ENCODE measurements at regions not wholly inside any gene's neighbourhood (a gene's known extent, or its start where the extent isn't known, plus 50 kb on each side); places are given as distances from the start of the nearest gene placed in this dataset.

DNA sequence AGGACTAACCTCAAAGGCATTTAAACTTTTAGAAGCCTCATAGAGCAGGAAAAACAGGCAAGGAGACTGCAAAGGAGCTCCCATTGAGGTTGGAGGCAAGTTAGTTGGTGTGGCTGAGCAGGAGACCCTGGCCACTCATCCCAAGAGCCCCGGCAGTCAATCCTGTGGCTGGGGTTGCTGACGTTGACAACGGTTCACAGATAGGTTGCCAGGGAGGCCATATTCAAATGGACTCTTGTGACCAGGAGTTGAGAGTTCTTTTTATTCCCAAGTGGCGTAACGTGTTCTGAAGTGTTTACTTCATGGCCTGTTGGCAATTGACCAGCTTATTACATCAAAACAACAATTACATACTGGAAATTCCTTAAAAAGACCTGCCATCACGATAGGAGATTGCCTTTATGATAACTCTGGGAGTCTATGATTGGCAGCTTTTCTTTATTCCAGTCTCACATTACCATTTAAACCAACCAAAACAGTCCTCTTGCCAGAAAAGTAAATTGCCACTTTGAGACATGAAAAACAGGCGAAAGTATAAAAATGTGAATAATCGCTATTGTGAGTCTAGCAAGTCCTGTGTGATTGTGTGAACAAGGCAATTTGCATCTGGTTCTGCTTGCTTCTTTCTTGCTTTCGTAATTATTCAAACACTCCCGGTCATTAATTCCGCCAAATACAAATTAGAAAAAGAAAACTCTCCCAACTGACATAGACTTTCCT lies 394.9 kb downstream of the MED10 start:
- Histone ChIP-seq H3K4me3 (ENCODE audit: low read length) (no peak overlapping the region), H3K4me1 (ENCODE audit: control insufficient read depth, insufficient read depth, low read length) (no peaks in the 10 kb centered on the region), H3K27me3 (ENCODE audit: control insufficient read depth, insufficient read depth, low read length) (no peaks in the 10 kb centered on the region), H3K36me3 (ENCODE audit: control insufficient read depth, insufficient read depth, low read length) (no peaks in the 10 kb centered on the region), H3K9me3 (ENCODE audit: control insufficient read depth, low read depth, low read length) (no peaks in the 10 kb centered on the region), H3K27ac (ENCODE audit: low read length) (no peak overlapping the region)
- 94% methylated on average over 3 of the region's 11 CpGs for WGBS (ENCODE audit: insufficient coverage, low lambda C conversion rate)
- no peak for DNase-seq

DNA sequence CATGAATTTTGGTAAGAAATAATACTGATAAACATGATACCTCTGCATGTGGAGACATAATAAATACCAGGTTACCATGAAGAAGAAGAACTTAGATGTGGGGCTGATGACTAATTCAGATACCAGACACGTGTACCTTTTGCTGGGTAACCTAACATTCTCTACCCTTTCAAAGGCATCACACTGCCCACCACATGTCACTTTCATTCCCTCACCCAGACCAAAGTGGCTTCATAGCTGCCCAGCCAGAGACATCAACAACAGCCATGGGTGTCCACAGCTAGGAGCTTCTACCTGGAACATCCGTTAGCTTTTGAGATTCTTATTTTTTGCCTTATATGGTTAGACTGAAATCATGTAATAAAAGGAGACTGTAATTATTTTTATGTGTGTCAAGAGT lies 396.8 kb downstream of the MED10 start:
- no peak overlapping the region for H3K27ac ChIP-seq (ENCODE audit: low read length)
- no CpG with 5 or more reads among the region's 2 CpGs for WGBS (ENCODE audit: insufficient coverage, low lambda C conversion rate)
- no peaks in the 10 kb centered on the region for H3K36me3 ChIP-seq (ENCODE audit: control insufficient read depth, insufficient read depth, low read length)
- no peak overlapping the region for H3K4me3 ChIP-seq (ENCODE audit: low read length)
- no peaks in the 10 kb centered on the region for H3K27me3 ChIP-seq (ENCODE audit: control insufficient read depth, insufficient read depth, low read length)
- DNase-seq = no peak
- H3K9me3 ChIP-seq (ENCODE audit: control insufficient read depth, low read depth, low read length) = no peaks in the 10 kb centered on the region
- H3K4me1 ChIP-seq (ENCODE audit: control insufficient read depth, insufficient read depth, low read length) = no peaks in the 10 kb centered on the region

DNA sequence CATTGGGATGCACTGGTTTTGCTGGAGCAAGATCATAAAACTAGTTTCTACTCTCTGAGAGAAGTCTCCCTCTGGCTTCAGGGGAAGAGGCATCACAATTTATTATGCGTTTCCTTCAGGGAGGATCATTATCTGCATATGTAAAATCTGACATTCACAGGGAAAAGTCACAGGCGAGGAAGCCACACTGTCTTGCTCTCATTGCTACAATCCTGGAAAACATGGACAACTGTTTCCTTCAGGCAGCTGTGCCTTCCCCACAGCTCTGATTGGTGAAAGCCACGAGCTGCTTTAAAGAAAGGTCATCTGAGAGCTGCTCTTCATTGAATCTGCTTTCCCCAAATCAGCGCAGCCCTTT lies 397.8 kb downstream of the MED10 start:
- Histone ChIP-seq H3K36me3 (ENCODE audit: control insufficient read depth, insufficient read depth, low read length) (no peaks in the 10 kb centered on the region), H3K27me3 (ENCODE audit: control insufficient read depth, insufficient read depth, low read length) (no peaks in the 10 kb centered on the region), H3K4me3 (ENCODE audit: low read length) (no peak overlapping the region), H3K4me1 (ENCODE audit: control insufficient read depth, insufficient read depth, low read length) (no peaks in the 10 kb centered on the region), H3K9me3 (ENCODE audit: control insufficient read depth, low read depth, low read length) (no peaks in the 10 kb centered on the region), H3K27ac (ENCODE audit: low read length) (no peak overlapping the region)
- WGBS (ENCODE audit: insufficient coverage, low lambda C conversion rate) = no CpG with 5 or more reads among the region's 4 CpGs
- no peak for DNase-seq

DNA sequence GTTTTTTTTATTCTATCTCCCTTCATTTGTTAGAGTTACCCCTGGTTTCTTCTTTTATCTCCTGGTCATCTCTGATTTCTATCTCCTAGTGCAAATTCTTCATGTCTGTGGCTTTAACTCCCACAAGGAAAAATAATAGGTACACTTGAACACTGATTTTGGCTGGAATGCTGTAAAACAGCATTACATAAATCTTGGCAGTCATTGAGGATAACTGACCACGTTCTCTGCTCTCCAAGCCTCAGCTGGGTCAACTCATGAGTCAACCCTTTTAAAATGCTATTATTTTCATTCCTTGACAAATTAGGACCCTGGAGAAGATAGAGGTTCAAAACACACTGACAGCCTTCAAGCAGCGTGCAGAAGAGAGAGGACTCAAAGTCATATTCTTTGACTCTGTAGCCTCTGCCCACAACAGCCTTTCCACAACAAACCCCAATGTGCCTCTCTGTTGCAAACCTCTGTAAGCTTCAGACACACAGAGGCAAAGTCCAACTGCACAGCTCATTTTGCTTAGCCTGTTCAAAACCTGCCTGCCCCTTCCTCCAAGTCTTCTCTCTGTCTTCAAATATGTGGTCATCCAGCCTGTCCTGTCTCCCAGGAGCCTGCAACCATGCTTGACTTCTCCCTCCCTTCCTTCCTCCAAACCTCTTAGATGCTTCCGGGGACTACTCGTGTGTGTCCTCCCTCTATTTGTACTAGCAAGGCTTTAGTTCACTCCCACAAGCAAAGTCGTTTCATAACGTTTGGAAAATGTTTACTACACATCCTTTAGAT lies 398.4 kb downstream of the MED10 start:
- Histone ChIP-seq H3K9me3 (ENCODE audit: control insufficient read depth, low read depth, low read length) (no peaks in the 10 kb centered on the region), H3K4me3 (ENCODE audit: low read length) (no peak overlapping the region), H3K4me1 (ENCODE audit: control insufficient read depth, insufficient read depth, low read length) (no peaks in the 10 kb centered on the region), H3K36me3 (ENCODE audit: control insufficient read depth, insufficient read depth, low read length) (no peaks in the 10 kb centered on the region), H3K27ac (ENCODE audit: low read length) (no peak overlapping the region), H3K27me3 (ENCODE audit: control insufficient read depth, insufficient read depth, low read length) (no peaks in the 10 kb centered on the region)
- DNase-seq = no peak
- 81% methylated on average over 2 of the region's 6 CpGs for WGBS (ENCODE audit: insufficient coverage, low lambda C conversion rate)

- no peaks in the 10 kb centered on the region for H3K9me3 ChIP-seq (ENCODE audit: control insufficient read depth, low read depth, low read length)
- WGBS (ENCODE audit: insufficient coverage, low lambda C conversion rate) = 100% methylated on average over 2 of the region's 3 CpGs
- no peaks in the 10 kb centered on the region for H3K27me3 ChIP-seq (ENCODE audit: control insufficient read depth, insufficient read depth, low read length)
- no peak overlapping the region for H3K4me3 ChIP-seq (ENCODE audit: low read length)
- no peak overlapping the region for H3K27ac ChIP-seq (ENCODE audit: low read length)
- no peak for DNase-seq
- no peaks in the 10 kb centered on the region for H3K4me1 ChIP-seq (ENCODE audit: control insufficient read depth, insufficient read depth, low read length)
- no peaks in the 10 kb centered on the region for H3K36me3 ChIP-seq (ENCODE audit: control insufficient read depth, insufficient read depth, low read length)
Measured at GRCh38 chr5:5979377-5979760, 399.0 kb downstream of the MED10 start.

DNA sequence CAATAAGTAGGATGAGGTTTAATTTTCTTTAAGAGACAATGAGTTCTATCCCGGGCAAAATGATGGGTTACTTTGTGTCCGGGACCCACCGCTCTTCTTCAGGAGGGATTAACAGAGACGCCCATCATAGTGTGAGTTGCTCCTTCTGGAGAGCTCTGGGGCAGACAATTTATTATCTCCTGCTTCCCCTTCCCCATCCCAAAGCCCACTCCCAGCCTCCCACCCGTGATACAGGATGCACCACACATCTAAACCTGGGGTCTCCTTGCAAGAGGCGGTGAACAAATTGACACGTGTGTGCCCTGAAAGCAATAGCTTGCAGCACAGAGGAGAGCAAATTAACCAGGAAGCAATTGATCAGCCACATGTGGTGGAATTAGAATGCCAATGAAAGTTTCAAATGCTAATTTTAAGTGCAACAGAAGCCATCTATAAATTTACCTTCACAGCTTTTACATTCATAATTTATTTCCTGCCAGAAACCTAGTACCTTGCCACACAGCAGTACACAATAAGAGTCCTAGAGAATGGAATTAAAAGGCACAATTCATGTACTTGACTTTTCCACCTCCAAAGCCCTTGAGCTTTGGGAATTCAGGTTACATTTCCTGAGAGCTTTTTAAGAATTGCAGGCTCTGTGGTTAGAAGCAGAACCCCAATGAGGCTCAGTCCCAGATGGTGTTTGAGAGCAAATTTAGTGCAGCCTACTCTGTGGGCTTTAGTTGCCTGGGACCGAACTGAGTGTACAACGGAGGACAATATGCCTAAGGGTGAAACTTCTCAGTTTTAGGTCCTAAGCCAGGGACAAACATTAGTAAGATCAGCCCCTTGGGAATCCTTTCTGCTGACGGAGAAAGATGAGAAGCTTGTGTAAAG lies 399.6 kb downstream of the MED10 start:
- WGBS (ENCODE audit: insufficient coverage, low lambda C conversion rate) = no CpG with 5 or more reads among the region's 10 CpGs
- Histone ChIP-seq H3K4me1 (ENCODE audit: control insufficient read depth, insufficient read depth, low read length) (no peaks in the 10 kb centered on the region), H3K4me3 (ENCODE audit: low read length) (no peak overlapping the region), H3K36me3 (ENCODE audit: control insufficient read depth, insufficient read depth, low read length) (no peaks in the 10 kb centered on the region), H3K27me3 (ENCODE audit: control insufficient read depth, insufficient read depth, low read length) (no peaks in the 10 kb centered on the region), H3K9me3 (ENCODE audit: control insufficient read depth, low read depth, low read length) (no peaks in the 10 kb centered on the region), H3K27ac (ENCODE audit: low read length) (no peak overlapping the region)
- no peak for DNase-seq

- Histone ChIP-seq H3K36me3 (ENCODE audit: control insufficient read depth, insufficient read depth, low read length) (no peaks in the 10 kb centered on the region), H3K9me3 (ENCODE audit: control insufficient read depth, low read depth, low read length) (no peaks in the 10 kb centered on the region), H3K27ac (ENCODE audit: low read length) (no peak overlapping the region), H3K4me1 (ENCODE audit: control insufficient read depth, insufficient read depth, low read length) (no peaks in the 10 kb centered on the region), H3K4me3 (ENCODE audit: low read length) (no peak overlapping the region), H3K27me3 (ENCODE audit: control insufficient read depth, insufficient read depth, low read length) (no peaks in the 10 kb centered on the region)
- no peak for DNase-seq
- WGBS (ENCODE audit: insufficient coverage, low lambda C conversion rate) = no CpG with 5 or more reads among the region's 5 CpGs
Measured at GRCh38 chr5:5971203-5971602, 407.1 kb downstream of the MED10 start.

- DNase-seq = no peak
- Histone ChIP-seq H3K4me3 (ENCODE audit: low read length) (no peak overlapping the region), H3K27ac (ENCODE audit: low read length) (no peak overlapping the region), H3K9me3 (ENCODE audit: control insufficient read depth, low read depth, low read length) (no peaks in the 10 kb centered on the region), H3K4me1 (ENCODE audit: control insufficient read depth, insufficient read depth, low read length) (no peaks in the 10 kb centered on the region), H3K36me3 (ENCODE audit: control insufficient read depth, insufficient read depth, low read length) (no peaks in the 10 kb centered on the region), H3K27me3 (ENCODE audit: control insufficient read depth, insufficient read depth, low read length) (no peaks in the 10 kb centered on the region)
Measured at GRCh38 chr5:5969942-5970483, 408.3 kb downstream of the MED10 start.

GRCh38 chr5:5968981-5969380 lies 409.4 kb downstream of the MED10 start:
- Histone ChIP-seq H3K4me3 (ENCODE audit: low read length) (no peak overlapping the region), H3K4me1 (ENCODE audit: control insufficient read depth, insufficient read depth, low read length) (no peaks in the 10 kb centered on the region), H3K36me3 (ENCODE audit: control insufficient read depth, insufficient read depth, low read length) (no peaks in the 10 kb centered on the region), H3K27ac (ENCODE audit: low read length) (no peak overlapping the region), H3K27me3 (ENCODE audit: control insufficient read depth, insufficient read depth, low read length) (no peaks in the 10 kb centered on the region), H3K9me3 (ENCODE audit: control insufficient read depth, low read depth, low read length) (no peaks in the 10 kb centered on the region)
- no peak for DNase-seq
- no CpG with 5 or more reads among the region's 4 CpGs for WGBS (ENCODE audit: insufficient coverage, low lambda C conversion rate)

DNA sequence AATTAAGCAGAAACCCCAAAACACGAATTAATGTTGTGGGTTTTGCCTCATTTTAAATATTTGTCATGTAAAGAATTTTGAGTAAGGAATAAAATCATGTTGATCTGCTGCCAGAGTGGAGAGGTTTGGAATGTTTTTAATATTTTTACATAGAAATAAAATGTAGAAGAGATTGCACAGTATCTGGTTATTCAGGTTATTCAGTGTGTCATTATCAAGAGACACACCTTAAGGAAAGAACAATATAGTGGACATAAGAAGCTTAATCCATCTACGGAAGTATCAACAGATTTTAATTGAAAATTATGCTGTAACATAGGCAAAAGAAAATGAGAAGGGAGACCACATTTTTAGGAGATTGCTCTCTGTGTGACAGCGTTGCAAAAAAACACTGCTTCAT lies 410.4 kb downstream of the MED10 start:
- no peak overlapping the region for H3K4me3 ChIP-seq (ENCODE audit: low read length)
- no peaks in the 10 kb centered on the region for H3K27me3 ChIP-seq (ENCODE audit: control insufficient read depth, insufficient read depth, low read length)
- no peaks in the 10 kb centered on the region for H3K9me3 ChIP-seq (ENCODE audit: control insufficient read depth, low read depth, low read length)
- 63% methylated on average over 2 of the region's 3 CpGs for WGBS (ENCODE audit: insufficient coverage, low lambda C conversion rate)
- no peaks in the 10 kb centered on the region for H3K36me3 ChIP-seq (ENCODE audit: control insufficient read depth, insufficient read depth, low read length)
- H3K4me1 ChIP-seq (ENCODE audit: control insufficient read depth, insufficient read depth, low read length) = no peaks in the 10 kb centered on the region
- DNase-seq = no peak
- H3K27ac ChIP-seq (ENCODE audit: low read length) = no peak overlapping the region

All from large intestine (tissue), 3 donors.